Spinal cord (tissue), 9 donors: ENCODE measurements at regions not wholly inside any gene's neighbourhood (a gene's known extent, or its start where the extent isn't known, plus 50 kb on each side); places are given as distances from the start of the nearest gene placed in this dataset.
"Not testable (repeated sequence)": the region's sequence is repeated elsewhere in the genome, so short reads cannot be mapped to it uniquely, and the experiment has no call there.

Experiments used
- DNase-seq, 6 donors: peaks; one replicate each; pipeline versions ENCODE4 v3.0.0 to v3.0.0-alpha.2; 2013 to 2015; ENCODE audit warnings: low spot score in 6 of 6, low read depth in 4 of 6
- H3K27ac ChIP-seq: one replicate; pipeline ENCODE4 v1.5.1; 2013; ENCODE audit warnings: low read depth, low read length, control low read depth
- H3K27me3 ChIP-seq: one replicate; pipeline ENCODE4 v1.6.1; 2013; ENCODE audit warnings: low read length; ENCODE audit not compliant: control insufficient read depth, insufficient read depth
- H3K36me3 ChIP-seq: one replicate; pipeline ENCODE4 v1.6.1; 2013; ENCODE audit warnings: low read length; ENCODE audit not compliant: control insufficient read depth, insufficient read depth
- H3K4me1 ChIP-seq: one replicate; pipeline ENCODE4 v1.6.1; 2013; ENCODE audit warnings: low read length; ENCODE audit not compliant: control insufficient read depth, insufficient read depth
- H3K4me3 ChIP-seq: one replicate; pipeline ENCODE4 v1.5.1; 2013; ENCODE audit warnings: low read depth, low read length, control low read depth
- H3K9me3 ChIP-seq: one replicate; pipeline ENCODE4 v1.6.1; 2013; ENCODE audit warnings: low read length; ENCODE audit not compliant: control insufficient read depth, insufficient read depth
- WGBS: methylation state at CpG from one replicate; pipeline ENCODE4 v1.1.5; 2013; ENCODE audit warnings: missing lambda C conversion rate; ENCODE audit not compliant: insufficient coverage; 5-methylcytosine and 5-hydroxymethylcytosine counted together
- donor health status: healthy.

- not testable (repeated sequence) for H3K36me3 ChIP-seq, H3K27ac ChIP-seq, H3K9me3 ChIP-seq, H3K4me3 ChIP-seq, H3K4me1 ChIP-seq, H3K27me3 ChIP-seq, DNase-seq
- 76% methylated on average over 2 of the region's 4 CpGs for WGBS
Observed at GRCh38 chr2:89969190-89969589, 1277.7 kb downstream of the RPIA start.

- WGBS: 97% methylated on average over 2 of the region's 3 CpGs
- H3K27me3 ChIP-seq, H3K27ac ChIP-seq, H3K9me3 ChIP-seq, H3K4me3 ChIP-seq, H3K4me1 ChIP-seq, DNase-seq, H3K36me3 ChIP-seq: not testable (repeated sequence)
Observed at GRCh38 chr2:89973849-89974248, 1282.4 kb downstream of the RPIA start.

DNA sequence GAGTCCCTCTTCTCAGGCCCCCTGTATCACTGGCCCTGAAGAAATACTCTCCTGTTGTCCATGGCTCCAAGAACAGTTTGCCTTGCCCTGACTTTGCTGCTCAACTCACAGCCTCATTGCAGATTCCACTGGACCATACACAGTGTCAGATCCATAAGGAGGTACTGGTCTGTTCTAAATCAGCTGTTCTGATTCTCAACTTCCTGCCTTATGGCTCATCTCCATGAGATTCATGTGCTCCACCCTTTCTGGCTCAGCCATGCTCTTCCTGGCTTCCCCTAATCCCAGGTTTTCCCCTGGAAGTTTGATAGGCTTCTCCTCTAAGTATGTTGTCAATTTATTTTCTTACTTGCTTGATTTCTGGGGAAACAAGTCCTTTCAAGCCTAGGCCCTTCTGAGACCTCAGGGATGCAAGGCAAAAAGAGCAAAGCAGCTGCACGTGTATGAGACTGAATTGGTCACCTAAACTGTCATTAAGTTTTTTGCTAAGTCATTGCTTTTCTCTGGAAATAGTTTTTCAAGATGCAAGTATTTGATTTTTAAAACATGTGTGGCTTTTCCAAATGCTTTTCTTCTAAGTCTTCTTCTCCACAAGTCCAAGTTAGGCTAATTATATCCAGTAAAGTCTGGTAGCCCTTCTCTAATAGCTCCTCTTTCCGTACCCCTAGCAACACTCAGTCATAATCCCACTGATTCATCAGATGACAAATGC lies 1288.5 kb downstream of the RPIA start:
- not testable (repeated sequence) for H3K4me3 ChIP-seq, H3K27ac ChIP-seq, H3K9me3 ChIP-seq, H3K36me3 ChIP-seq, H3K27me3 ChIP-seq, H3K4me1 ChIP-seq, DNase-seq
- no CpG with 5 or more reads among the region's 2 CpGs for WGBS

- not testable (repeated sequence) for H3K9me3 ChIP-seq, H3K4me3 ChIP-seq, DNase-seq, H3K4me1 ChIP-seq, H3K27ac ChIP-seq, H3K27me3 ChIP-seq, H3K36me3 ChIP-seq
- 70% methylated on average over 3 of the region's 4 CpGs for WGBS
Observed at GRCh38 chr2:89982246-89982645, 1290.8 kb downstream of the RPIA start.

DNA sequence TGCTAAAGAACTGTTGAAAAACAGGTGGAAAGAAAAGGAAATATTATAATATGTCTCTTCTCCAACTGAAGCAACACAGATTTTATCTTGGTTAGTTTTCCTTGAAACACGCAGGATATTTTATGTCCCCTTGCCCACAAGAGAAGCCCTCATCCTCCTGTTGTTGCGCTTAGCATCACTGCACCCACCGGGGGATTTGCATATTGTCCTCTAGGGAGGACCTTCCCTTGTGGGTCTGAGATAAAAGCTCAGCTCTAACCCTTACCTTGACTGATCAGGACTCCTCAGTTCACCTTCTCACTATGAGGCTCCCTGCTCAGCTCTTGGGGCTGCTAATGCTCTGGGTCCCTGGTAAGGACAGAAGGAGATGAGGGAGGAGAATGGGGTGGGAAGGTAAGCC lies 1294.2 kb downstream of the RPIA start:
- H3K4me1 ChIP-seq, H3K4me3 ChIP-seq, H3K27ac ChIP-seq, H3K27me3 ChIP-seq, H3K9me3 ChIP-seq, DNase-seq, H3K36me3 ChIP-seq: not testable (repeated sequence)
- no CpG with 5 or more reads among the region's 3 CpGs for WGBS

DNA sequence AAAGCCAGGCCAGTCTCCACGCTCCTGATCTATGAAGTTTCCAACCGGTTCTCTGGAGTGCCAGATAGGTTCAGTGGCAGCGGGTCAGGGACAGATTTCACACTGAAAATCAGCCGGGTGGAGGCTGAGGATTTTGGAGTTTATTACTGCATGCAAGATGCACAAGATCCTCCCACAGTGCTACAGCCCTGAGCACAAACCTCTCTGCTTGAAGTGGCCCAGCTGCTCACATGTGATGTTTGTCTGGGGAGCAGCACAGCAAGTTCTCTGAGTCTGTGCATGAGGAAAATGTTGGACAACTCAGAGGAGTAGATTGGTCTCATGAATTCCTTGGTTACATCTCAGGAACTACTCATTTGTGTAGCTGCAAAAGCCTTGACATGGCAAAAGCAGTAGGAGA lies 1295.1 kb downstream of the RPIA start:
- not testable (repeated sequence) for H3K4me1 ChIP-seq, H3K27ac ChIP-seq, H3K27me3 ChIP-seq, H3K36me3 ChIP-seq, H3K9me3 ChIP-seq, H3K4me3 ChIP-seq, DNase-seq
- WGBS: 60% methylated on average over 4 of the region's 4 CpGs

GRCh38 chr2:89996779-89997178 lies 1305.3 kb downstream of the RPIA start:
- not testable (repeated sequence) for H3K36me3 ChIP-seq, H3K9me3 ChIP-seq, H3K4me1 ChIP-seq, H3K4me3 ChIP-seq, H3K27me3 ChIP-seq, H3K27ac ChIP-seq, DNase-seq

GRCh38 chr2:90004553-90004952 lies 1313.1 kb downstream of the RPIA start:
- DNase-seq, H3K27ac ChIP-seq, H3K4me3 ChIP-seq, H3K36me3 ChIP-seq, H3K9me3 ChIP-seq, H3K27me3 ChIP-seq, H3K4me1 ChIP-seq: not testable (repeated sequence)

DNA sequence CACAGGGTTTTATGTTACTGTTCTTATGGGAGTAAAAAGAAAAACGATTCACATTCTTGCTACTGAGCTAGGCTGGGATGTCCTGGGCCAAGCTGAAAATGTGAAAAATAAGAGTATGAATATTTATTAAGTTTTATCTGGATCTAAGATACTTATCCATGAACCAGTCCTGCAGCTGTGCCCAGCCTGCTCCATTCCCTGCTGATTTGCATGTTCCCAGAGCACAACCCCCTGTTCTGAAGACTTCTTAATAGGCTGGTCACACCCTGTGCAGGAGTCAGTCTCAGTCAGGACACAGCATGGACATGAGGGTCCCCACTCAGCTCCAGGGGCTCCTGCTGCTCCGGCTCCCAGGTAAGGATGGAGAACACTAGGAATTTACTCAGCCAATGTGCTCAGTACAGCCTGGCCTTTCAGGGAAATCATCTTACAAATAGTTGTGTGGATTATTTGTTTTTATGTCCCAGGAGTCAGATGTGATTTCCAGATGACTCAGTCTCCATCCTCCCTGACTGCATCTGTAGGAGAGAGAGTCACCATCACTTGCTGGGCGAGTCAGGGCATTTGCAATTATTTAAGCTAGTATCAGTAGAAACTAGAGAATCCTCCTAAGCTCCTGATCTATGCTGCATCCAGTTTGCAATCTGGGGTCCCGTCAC lies 1319.1 kb downstream of the RPIA start:
- H3K9me3 ChIP-seq, H3K4me1 ChIP-seq, H3K27ac ChIP-seq, H3K27me3 ChIP-seq, H3K36me3 ChIP-seq, H3K4me3 ChIP-seq, DNase-seq: not testable (repeated sequence)
- 92% methylated on average over 1 of the region's 4 CpGs for WGBS

- not testable (repeated sequence) for H3K27ac ChIP-seq, H3K36me3 ChIP-seq, H3K4me1 ChIP-seq, H3K9me3 ChIP-seq, DNase-seq, H3K27me3 ChIP-seq, H3K4me3 ChIP-seq
Observed at GRCh38 chr2:90011101-90011443, 1319.6 kb downstream of the RPIA start.
